T-helper 22 cell (primary cell): ENCODE measurements at regions not wholly inside any gene's neighbourhood (a gene's known extent, or its start where the extent isn't known, plus 50 kb on each side); places are given as distances from the start of the nearest gene placed in this dataset.
"Not testable (repeated sequence)": the region's sequence is repeated elsewhere in the genome, so short reads cannot be mapped to it uniquely, and the experiment has no call there.

Source experiments
- DNase-seq: peaks from one replicate; pipeline ENCODE4 v3.0.0-alpha.2; 2020; ENCODE audit warnings: low read depth

DNA sequence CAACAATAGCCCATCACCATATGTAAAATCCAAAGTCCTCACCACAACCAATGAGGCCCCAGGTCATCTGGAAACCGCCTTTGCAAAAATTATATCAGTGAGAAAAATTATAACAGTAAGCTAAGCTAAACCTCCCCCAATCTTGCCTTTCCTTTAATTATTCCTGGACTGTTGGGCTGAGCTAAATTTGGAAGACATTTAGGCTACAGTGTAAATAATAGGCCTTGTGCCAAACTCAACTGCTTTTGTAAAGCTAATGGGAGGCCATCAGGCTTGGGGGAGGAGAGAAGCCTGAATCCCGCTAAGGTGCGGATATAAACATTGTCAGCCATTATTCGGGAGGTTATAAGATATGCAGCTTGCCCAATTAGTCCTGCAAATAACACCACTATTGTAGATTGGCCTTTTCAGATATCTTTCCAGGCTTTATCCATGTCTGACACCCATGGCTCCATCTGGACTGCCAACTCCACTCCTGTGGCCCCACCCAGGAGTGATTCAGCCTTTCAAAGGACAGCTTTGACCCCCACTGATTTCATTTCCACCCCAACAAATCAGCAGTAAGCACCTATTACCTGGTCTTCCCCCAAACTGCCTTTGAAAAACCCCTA lies 53.0 kb upstream of the CA12 start:
- DNase-seq = no peak

DNA sequence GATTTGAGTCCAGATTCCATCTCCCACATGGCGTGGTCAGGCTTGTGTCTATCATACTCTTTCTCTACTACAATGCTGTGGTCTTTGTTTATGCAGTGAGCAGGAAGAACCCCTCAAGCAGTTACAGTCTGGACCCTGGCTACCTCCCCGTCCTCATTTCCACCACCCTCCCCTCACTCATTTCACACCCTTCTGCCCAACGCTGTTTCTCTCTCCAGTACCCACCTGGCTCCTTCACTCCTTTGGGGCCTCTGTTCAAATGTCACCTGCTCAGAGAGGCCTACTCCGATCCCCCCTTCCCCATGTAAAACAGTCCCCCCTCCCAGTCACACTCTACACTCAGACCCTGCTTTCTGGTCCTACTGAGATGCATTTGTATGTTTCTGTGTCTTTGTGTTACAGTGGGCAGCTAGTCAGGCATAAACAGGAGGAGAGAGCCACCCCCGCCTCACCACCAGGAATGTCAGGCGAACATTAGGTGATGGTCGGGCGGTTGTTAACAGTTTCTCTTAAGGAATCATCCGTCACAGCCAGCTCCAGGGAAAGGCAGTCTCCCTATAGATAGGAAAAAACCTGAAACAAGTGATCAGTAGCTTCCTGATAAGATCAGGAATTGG lies 53.7 kb upstream of the CA12 start:
- DNase-seq = no peak

DNA sequence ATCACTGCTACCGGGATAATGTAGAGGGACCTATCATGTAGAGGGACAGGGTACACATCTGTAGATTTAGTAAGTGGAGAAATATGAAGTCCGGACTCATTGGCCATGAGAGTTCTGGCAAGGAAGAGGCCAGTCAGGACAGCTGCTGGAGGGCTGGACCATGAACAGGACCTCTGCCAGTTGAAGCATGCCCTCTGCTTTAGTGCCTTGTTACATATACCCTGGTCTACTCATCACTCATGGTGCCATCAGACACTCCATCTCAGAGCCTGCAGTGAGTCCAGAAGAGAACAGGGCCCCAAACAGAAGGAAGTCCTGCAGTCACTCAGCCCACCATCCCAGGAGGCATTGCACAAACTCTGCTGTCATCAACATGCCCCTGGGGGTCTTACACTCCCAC lies 54.7 kb upstream of the CA12 start:
- DNase-seq = no peak

DNA sequence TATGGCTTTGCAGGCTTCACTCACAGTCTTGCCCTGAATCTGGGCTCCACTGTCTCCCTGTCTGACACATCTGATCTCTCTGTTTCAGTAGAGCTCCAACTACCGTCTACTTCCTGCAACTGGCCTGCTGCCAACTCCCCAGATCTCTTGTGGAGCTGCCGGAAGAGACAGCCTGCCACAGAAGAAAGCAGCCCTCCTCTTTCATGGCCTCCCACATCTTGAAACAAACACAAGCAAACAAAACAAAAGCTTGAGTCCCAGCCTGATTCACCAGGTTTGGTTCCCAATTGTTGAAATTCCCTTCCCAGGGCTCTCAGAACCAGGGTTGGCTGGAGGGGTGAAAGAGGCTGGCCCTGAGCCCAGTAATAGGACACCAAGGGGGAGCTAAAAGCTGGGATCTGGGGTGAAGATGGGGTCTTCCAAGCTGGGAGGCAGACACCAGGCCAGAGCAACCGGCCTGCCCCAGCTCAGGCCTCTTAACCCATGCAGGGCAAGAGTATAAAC lies 55.3 kb upstream of the CA12 start:
- peak; percentile 52 for DNase-seq

DNA sequence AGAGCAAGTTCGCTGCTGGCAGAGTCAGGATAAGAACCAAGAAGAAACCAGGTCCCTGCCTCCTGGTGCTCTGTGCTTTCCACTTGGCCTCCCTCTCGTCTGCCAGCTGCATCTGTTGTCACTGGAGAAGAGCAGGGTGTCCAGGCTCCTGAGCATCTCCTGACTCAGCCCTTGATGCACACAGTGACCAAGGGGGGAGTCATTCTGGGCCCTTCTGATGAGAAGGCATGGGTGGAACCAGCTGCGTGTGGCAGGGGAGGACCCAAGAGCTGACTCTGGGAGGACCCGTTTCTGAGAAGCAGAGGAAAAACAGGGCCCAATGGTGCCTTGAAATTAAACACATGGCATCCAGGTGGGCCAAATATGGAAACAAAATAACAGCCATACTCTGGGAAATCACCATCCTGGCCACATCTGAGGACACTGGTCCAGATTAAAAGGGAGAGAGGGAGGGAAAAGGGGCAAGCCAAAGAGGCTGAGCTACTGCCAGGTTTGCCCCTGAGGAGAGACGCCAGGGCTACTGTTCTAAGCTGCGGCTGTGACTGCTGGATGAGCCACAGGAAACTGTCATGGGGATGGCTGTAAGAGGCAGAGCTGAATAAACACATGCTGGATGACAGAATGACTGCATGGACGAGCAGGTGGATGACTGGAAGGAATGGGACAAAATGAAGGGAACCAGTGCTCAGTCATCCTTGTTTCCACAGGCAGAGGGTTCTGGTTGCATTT lies 58.1 kb upstream of the CA12 start:
- DNase-seq = no peak

DNA sequence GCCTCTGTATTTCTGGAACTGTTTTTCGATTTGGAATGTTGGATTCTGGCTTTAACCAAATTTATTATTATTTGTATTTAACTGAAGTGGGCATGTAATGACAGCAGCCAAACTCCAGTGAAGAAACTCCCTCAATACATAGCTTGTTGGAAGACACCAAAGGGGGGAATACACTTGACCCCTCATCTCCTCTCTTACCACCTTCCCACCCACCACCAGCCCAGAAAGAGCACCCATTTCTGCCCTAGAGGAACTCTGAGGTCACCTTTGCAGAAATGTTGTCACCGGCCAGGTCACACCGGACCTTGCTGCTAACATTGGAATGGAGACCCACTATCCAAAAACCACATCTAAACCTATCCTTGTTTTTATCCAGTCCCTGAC lies 58.6 kb upstream of the CA12 start:
- DNase-seq = no peak

DNA sequence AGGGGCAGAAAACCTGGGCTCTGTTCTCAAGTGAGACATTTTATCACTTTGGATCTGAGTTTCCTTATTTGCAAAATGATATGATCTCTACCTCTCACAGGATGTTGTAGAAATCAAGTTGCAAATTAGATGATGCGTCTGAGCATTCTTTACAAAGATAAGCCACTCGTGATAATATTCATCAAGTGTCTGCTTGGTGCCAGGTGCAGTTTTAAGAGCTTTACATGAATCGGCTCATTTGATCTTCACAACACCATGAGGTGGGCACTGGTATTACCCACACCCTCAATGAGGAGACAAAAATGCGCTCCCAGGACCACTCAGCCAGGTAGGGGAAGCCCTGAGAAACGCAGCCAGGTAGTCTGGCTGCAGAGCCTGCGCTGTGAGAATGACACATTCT lies 59.1 kb upstream of the CA12 start:
- no peak for DNase-seq

DNA sequence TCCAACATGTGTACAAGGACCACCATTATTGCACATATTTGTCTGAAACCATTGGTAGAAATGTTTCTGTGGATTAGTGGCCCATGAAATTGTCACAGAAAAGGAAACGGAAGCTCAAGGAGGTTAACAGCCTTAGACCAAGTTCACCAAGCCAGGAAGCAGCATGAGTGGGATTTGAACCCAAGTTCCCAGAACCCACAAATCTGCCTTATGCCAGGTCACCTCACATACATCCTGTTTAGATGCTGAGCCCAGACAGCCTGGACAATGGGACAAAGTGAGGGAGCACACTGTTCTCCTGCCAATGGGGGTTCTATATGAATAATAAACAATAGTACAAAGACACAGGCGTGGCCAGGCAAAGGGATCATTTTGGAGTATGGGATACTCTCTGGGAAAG lies 59.6 kb upstream of the CA12 start:
- no peak for DNase-seq

DNA sequence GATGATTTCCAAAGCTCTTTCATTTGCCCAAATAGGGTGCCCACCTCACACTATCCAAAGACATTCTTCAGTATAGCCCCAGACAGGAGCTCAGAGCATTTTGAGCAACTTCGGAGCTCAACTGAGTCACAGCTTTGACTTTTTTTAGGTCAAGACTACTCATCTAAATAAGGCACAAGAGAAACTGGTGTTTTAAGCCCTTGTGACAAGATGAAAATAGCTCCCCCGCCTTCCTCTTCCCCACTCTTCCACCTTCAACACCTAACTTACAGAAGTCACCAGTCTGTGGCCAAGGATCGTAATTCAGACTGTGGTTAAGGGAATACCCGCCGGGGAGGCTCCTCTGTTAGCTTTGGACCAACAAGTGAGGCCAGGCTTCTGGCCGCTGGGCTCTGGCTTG lies 60.4 kb upstream of the CA12 start:
- no peak for DNase-seq

DNA sequence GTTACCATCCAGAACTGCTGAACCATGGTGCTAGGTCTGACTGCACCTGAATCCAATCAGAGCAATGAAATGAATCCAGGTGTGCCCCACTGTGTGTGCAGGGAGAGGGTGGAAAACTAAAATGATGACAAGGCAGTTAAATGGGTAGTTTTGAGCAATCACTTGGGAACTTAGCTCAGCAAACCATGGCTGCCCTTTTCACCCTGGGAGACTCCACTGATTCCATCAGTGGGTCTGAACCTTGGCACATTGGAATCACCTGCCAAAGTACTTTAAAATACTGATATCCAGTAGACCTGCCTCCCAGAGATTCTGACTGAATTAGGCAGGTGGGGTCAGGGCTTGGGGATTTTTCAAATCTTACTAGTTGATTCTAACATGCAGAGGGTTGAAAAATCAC lies 59.8 kb upstream of the USP3 start:
- DNase-seq = no peak

DNA sequence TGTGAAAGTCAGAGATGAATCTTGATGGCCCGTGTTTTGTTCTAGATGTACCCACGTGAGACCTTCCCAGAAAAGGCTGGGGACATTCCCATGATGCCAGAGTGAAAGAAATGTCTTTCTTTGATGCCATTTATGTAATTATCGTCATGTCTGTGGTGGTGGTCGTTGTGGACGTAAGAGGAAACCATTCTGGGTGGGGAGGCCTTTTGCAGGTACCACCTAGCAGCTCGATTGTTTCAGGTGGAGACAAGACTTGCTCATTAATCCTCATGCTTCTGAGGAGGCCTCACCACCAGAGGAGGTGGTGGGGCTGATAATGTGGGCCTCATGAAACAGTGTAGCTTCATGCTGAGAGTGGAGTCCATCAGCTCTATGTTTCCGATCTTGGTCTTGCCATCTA lies 58.1 kb upstream of the USP3 start:
- DNase-seq = peak; percentile 12

DNA sequence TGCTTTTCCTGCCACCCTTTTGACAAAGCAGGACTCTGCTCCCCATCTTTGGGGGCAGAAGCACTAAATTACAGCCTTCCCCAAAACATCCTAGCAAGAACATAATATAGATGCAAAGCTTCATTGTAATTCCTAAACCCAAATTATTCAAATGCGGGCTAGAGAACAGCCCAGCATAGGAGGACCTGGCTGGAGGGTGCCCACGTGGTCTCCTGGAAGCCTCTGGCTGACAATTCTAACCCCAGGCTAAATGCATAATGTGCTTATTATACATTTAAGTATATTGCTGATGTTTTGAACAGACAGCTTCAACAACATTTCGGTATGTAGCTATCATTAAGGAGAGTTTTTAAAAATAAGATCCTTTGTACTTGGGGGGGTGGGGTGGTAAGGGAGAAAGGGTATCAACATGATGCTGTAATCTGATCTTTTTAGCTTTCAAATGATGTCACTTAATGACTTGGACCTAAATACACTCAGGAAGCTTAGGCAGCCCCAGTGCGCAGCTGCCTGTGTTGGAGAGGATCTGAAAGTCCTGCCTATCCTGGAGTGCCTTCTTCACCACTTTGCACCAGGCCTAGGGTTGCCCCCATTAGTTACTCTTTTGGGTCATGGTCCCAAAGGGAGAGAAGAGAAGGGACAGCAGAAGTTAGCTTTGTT lies 57.2 kb upstream of the USP3 start:
- no peak for DNase-seq

DNA sequence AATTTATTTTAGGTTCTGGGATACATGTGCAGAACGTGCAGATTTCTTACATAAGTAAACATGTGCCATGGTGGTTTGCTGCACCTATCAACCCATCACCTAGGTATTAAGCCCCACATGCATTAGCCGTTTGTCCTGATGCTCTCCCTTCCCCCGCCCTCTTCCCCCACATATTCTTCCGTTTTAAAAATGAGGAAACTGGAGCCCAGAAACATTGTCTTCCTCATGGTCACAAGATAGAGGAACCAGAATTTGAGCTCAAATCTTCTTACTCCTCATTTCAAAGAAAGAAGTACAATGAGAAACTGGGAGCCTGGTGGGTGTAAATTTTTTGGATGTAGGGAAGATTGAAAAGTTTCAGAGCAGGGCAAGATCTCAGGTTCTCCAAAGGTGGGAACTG lies 56.1 kb upstream of the USP3 start:
- no peak for DNase-seq

DNA sequence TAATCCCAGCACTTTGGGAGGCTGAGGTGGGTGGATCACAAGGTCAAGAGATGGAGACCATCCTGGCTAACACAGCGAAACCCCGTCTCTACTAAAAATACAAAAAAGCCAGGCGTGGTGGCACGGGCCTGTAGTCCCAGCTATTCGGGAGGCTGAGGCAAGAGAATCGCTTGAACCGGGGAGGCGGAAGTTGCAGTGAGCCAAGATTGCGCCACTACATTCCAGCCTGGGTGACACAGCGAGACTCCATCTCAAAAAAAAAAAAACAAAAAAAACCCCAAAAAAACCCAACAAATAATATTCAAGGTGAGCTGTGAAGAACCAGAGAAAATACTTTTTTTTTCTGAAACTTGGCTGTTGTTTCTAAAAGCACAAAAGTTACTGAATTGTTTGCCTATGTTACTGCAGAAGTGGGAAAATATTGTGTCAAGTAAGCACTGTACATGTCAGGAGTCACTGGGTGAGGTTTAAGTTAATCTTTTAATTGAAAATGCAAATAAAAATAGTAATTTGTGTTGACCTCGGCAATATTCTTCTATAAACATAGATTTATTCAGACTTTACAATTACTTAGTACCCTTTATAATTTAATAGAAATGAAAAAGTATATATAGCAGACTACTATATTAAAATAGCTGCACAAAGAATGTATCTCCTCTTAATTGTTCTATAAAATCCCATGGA lies 55.4 kb upstream of the USP3 start:
- not testable (repeated sequence) for DNase-seq

DNA sequence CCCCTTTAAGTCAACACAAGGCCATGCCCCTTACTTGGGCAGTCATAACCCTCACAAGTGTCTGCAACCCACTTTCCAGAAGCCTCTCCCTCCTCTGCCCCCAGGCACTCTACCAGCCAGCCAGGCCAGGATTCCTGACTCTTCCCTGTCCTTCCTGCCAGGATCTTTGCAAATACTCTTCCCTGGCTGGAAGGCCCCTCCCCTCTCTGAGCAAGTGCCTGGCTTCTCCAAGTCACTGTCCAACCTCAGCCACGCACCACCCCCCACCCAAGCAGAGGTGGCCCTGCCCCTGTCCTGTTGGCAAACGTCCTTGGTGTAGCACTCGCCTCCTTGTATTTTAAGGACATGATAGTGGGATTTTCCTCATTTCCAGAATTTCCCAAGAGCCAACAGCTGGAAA lies 54.7 kb upstream of the USP3 start:
- DNase-seq = no peak

DNA sequence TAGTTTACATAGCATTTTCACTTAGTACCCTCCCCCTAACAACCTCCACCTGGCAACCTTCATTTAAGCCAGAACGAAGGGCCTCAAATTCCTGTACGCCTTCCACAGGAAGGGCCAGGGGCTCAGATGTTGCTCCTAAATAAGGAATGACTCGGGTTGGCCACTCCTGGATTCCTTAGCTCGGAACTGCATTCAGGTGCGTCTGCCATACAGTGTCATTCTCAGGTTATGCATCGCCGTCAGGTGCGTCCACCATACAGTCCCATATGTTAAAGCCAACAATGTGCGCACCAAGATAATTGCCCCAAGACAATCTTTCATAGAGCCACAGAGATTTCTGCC lies 53.5 kb upstream of the USP3 start:
- DNase-seq = no peak

DNA sequence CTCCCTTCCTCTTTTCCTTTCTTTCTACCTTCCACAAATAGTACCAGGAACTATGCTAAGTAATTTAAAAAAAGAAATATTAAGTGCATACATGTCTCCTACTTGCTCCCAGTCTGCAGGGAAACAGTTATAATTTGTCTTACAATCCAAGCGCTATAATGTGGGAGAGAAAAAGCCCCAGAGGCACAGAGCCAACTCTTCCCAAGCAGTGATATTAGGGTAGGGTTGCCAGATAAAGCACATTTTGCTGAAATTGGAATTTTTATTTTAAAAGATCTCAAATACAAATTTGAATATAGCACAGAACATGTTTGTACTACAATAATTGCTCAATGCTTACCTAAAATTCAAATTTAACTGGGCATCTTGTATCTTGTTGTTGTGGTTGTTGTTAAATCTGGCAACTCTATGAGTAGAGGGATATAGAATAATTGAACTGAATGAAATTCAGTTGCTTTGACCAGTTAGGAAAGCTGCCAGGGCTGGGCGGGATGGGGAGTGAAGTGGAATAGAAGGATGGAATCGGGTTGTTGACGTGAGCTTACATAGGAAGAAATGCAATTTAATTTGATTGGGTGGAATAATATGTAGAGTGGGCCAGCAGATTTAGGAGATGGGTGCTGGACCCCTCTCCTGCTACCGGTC lies 52.6 kb upstream of the USP3 start:
- DNase-seq = no peak

DNA sequence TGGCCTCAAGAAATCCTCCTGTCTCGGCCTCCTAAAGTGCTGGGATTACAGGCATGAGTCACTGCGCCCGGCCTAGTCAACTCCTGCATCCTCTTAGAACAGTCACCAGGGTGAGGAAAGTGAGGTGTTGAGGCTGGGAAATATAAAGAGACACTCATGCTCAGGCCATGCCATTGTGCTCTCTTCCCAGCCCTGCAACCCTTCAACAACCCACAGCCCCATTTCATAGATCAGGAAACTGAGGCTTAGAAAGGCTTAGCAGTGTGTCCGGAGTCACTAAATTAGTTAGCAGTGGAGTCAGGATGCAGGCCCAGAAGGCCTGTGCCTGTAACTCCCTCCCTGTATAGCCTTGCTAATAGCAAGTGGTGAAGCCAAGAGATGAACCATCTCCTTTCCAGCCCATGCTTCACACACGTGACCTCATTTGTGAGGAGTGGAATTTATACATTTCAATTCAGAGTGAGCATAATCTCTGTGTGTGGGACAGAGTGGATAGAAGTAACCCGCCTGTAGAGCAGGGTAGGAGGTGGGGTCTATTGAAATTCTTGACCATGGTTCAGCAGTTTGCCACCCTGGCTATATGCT lies 51.7 kb upstream of the USP3 start:
- DNase-seq = no peak

DNA sequence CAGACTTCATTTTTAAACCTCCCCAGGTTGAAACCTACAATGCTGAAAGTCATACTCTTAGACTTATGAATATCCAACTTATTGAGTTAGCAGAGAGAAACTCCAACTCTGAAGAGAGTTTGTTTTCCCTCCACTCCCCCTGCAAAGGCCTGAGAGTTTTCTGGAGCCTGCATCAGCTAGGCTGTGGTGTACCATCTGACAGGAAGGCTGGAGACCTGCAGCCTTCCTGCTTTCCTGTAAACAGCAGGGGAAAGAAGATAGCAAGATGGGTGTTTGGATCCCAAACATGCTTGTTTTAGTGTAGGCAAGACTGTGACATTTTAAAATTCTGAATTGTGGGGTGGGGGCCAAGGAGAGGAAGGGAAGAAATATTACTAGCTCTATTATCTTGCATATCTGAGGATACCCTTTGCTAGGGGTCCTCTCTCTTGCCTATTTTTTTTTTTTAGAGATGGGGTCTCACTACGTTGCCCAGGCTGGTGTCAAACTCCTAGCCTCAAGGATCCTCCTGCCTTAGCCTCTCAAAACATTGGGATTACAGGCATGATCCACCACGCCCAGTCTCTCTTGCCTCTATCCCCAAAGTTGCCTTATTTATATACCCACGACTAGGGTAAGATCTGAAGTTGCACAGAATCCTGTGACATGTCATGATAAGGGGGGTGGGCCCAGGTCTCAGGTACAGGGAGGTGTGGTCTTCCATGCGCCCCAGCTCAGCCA lies 51.0 kb upstream of the USP3 start:
- no peak for DNase-seq

DNA sequence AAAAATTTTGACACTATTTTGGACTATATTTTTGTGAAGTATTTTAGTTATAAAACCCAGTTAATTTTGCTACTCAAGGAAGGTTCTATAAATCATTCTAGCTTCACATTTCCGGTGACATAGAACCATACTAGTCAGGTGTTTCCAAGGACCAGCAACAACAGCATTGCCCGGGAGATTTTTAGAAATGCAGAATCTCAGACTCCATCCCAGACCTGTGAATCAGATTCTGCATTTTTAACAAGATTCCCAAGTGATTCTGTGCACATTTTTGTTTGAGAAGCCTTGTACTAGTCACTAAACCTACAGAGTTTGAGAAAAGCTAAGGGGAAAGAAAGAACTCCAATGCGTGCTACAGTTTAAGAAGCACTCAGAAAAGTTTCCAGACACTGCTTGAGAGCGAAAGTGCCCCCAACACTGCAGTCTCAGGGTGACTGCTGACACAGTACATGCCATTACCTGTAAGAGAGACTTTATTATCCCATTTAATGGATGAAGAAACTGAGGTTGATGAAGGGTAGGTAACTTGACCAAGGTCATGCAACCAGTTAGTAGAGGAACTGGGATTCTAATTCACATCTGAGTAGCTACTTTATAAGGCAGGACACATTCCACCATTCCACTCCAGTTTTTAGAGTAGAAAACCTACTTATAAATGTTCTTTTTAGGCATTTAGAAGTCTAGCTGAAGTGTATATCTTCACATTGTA lies 49.7 kb upstream of the USP3 start:
- DNase-seq = no peak
